ENCODE measurements at regions not wholly inside any gene's neighbourhood (a gene's known extent, or its start where the extent isn't known, plus 50 kb on each side); places are given as distances from the start of the nearest gene placed in this dataset.

DNA sequence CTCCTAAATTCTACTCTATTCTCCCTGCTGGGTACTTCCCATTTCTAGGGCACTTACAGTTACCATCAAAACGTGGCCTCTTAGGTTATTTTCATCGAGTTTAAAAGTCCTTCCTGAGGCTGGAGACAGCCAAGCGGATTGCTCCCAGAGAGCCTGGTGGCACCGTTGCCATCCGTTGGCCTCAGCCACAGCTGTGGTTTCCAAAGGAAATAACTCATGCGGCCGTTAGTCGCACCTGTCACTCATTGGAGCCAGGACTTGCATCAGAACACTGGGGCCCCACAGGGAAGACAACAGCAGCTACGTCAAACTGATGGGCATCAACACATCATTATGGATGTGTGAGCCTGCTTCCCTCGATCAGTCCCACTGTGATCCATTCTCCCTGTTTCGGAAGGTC lies 453.4 kb downstream of the BCL11A start:
- H3K27me3 ChIP-seq (ENCODE audit: insufficient read depth, low read length, poor library complexity) = no peaks in the 10 kb centered on the region
- no peak overlapping the region for H2AFZ ChIP-seq (ENCODE audit: low read depth, low read length)
- H3K4me2 ChIP-seq (ENCODE audit: insufficient read depth, low read length) = peak overlapping the region; percentile 45
- H3K79me2 ChIP-seq (ENCODE audit: insufficient read depth, low read length) = peaks cover 28% of the 10 kb centered on the region
- H3K4me3 ChIP-seq (ENCODE audit: low read depth in 1 of 2, low read length in 2 of 2) = peak overlapping the region in 1 of 2 experiments; percentile 35; a peak in 1 of 4 replicates
- TF ChIP-seq EZH2 (IDR thresholded peaks at IDR 0.05; ENCODE audit: borderline replicate concordance, low read depth, low read length, severe bottlenecking) = no peak
- TF ChIP-seq, protein P1, sequence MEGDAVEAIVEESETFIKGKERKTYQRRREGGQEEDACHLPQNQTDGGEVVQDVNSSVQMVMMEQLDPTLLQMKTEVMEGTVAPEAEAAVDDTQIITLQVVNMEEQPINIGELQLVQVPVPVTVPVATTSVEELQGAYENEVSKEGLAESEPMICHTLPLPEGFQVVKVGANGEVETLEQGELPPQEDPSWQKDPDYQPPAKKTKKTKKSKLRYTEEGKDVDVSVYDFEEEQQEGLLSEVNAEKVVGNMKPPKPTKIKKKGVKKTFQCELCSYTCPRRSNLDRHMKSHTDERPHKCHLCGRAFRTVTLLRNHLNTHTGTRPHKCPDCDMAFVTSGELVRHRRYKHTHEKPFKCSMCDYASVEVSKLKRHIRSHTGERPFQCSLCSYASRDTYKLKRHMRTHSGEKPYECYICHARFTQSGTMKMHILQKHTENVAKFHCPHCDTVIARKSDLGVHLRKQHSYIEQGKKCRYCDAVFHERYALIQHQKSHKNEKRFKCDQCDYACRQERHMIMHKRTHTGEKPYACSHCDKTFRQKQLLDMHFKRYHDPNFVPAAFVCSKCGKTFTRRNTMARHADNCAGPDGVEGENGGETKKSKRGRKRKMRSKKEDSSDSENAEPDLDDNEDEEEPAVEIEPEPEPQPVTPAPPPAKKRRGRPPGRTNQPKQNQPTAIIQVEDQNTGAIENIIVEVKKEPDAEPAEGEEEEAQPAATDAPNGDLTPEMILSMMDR (IDR thresholded peaks at IDR 0.05; ENCODE audit: borderline replicate concordance, extremely low read depth, low read length, poor library complexity, severe bottlenecking) = no peak
- peaks cover 100% of the 10 kb centered on the region for H3K4me1 ChIP-seq (ENCODE audit: insufficient read depth, low read length)
- H4K20me1 ChIP-seq (ENCODE audit: insufficient read depth, low read length) = no peaks in the 10 kb centered on the region
- no peaks in the 10 kb centered on the region for H3K9me3 ChIP-seq (ENCODE audit: insufficient read depth, low read length, severe bottlenecking)
- ATAC-seq (ENCODE audit: insufficient read depth, low read depth) (peak; percentile 79), DNase-seq (peak; percentile 96)
- H3K36me3 ChIP-seq (ENCODE audit: insufficient read depth, low read length) = no peaks in the 10 kb centered on the region
- H3K27ac ChIP-seq (ENCODE audit: low read length) = peak overlapping the region; percentile 97
- H3K9ac ChIP-seq (ENCODE audit: low read depth, low read length) = peak overlapping the region; percentile 63

DNA sequence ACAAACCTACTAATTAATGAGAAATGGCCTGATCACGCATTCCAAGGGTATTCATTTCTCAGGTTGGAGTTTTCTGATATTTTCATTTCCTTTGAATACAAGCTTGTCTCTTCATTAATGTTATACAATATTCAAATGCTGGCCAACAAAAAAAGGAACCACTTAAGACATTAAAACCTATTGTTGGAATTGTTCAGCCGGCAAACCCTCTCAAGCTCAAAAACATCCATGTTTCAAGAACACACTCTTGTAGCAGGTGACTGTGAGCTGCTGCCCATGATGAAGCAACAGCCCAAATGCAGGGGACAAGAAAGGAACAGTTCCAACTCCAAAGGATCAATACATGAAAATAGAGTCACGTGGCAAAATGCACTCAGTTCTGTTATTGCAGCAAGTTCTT lies 454.5 kb downstream of the BCL11A start:
- H3K4me2 ChIP-seq (ENCODE audit: insufficient read depth, low read length) = peak overlapping the region; percentile 45
- H3K4me1 ChIP-seq (ENCODE audit: insufficient read depth, low read length) = peaks cover 100% of the 10 kb centered on the region
- peak overlapping the region; percentile 63 for H3K9ac ChIP-seq (ENCODE audit: low read depth, low read length)
- H3K36me3 ChIP-seq (ENCODE audit: insufficient read depth, low read length) = no peaks in the 10 kb centered on the region
- DNase-seq (no peak), ATAC-seq (ENCODE audit: insufficient read depth, low read depth) (no peak)
- peak overlapping the region in 1 of 2 experiments; percentile 11; a peak in 1 of 4 replicates for H3K4me3 ChIP-seq (ENCODE audit: low read depth in 1 of 2, low read length in 2 of 2)
- no peak for TF ChIP-seq EZH2 (IDR thresholded peaks at IDR 0.05; ENCODE audit: borderline replicate concordance, low read depth, low read length, severe bottlenecking)
- TF ChIP-seq, protein P1 (IDR thresholded peaks at IDR 0.05; ENCODE audit: borderline replicate concordance, extremely low read depth, low read length, poor library complexity, severe bottlenecking) = no peak
- H3K27me3 ChIP-seq (ENCODE audit: insufficient read depth, low read length, poor library complexity) = no peaks in the 10 kb centered on the region
- peaks cover 28% of the 10 kb centered on the region for H3K79me2 ChIP-seq (ENCODE audit: insufficient read depth, low read length)
- no peaks in the 10 kb centered on the region for H3K9me3 ChIP-seq (ENCODE audit: insufficient read depth, low read length, severe bottlenecking)
- peak overlapping the region; percentile 97 for H3K27ac ChIP-seq (ENCODE audit: low read length)
- no peak overlapping the region for H2AFZ ChIP-seq (ENCODE audit: low read depth, low read length)
- H4K20me1 ChIP-seq (ENCODE audit: insufficient read depth, low read length) = no peaks in the 10 kb centered on the region

GRCh38 chr2:60097298-60097697 lies 456.2 kb downstream of the BCL11A start:
- ATAC-seq (ENCODE audit: insufficient read depth, low read depth) = no peak
- Histone ChIP-seq H3K9me3 (ENCODE audit: insufficient read depth, low read length, severe bottlenecking) (no peaks in the 10 kb centered on the region), H3K79me2 (ENCODE audit: insufficient read depth, low read length) (peaks cover 28% of the 10 kb centered on the region), H3K4me2 (ENCODE audit: insufficient read depth, low read length) (no peak overlapping the region), H4K20me1 (ENCODE audit: insufficient read depth, low read length) (no peaks in the 10 kb centered on the region), H3K4me1 (ENCODE audit: insufficient read depth, low read length) (peaks cover 83% of the 10 kb centered on the region), H2AFZ (ENCODE audit: low read depth, low read length) (no peak overlapping the region), H3K36me3 (ENCODE audit: insufficient read depth, low read length) (no peaks in the 10 kb centered on the region), H3K27ac (ENCODE audit: low read length) (peak overlapping the region; percentile 97), H3K27me3 (ENCODE audit: insufficient read depth, low read length, poor library complexity) (no peaks in the 10 kb centered on the region), H3K4me3 (ENCODE audit: low read depth in 1 of 2, low read length in 2 of 2) (no peak overlapping the region), H3K9ac (ENCODE audit: low read depth, low read length) (peak overlapping the region; percentile 63; the same call in 1 of the 2 replicates)
- DNase-seq = no peak
- TF ChIP-seq, protein P1 (IDR thresholded peaks at IDR 0.05; ENCODE audit: borderline replicate concordance, extremely low read depth, low read length, poor library complexity, severe bottlenecking) = no peak
- no peak for TF ChIP-seq EZH2 (IDR thresholded peaks at IDR 0.05; ENCODE audit: borderline replicate concordance, low read depth, low read length, severe bottlenecking)

GRCh38 chr2:60096556-60096955 lies 456.9 kb downstream of the BCL11A start:
- no peak overlapping the region for H3K4me3 ChIP-seq (ENCODE audit: low read depth in 1 of 2, low read length in 2 of 2)
- H3K9ac ChIP-seq (ENCODE audit: low read depth, low read length) = no peak overlapping the region
- no peak for TF ChIP-seq EZH2 (IDR thresholded peaks at IDR 0.05; ENCODE audit: borderline replicate concordance, low read depth, low read length, severe bottlenecking)
- TF ChIP-seq, protein P1 (IDR thresholded peaks at IDR 0.05; ENCODE audit: borderline replicate concordance, extremely low read depth, low read length, poor library complexity, severe bottlenecking) = no peak
- H3K27ac ChIP-seq (ENCODE audit: low read length) = peak overlapping the region; percentile 97
- H3K79me2 ChIP-seq (ENCODE audit: insufficient read depth, low read length) = peaks cover 28% of the 10 kb centered on the region
- no peaks in the 10 kb centered on the region for H3K9me3 ChIP-seq (ENCODE audit: insufficient read depth, low read length, severe bottlenecking)
- no peaks in the 10 kb centered on the region for H3K27me3 ChIP-seq (ENCODE audit: insufficient read depth, low read length, poor library complexity)
- DNase-seq = no peak
- no peak overlapping the region for H2AFZ ChIP-seq (ENCODE audit: low read depth, low read length)
- no peaks in the 10 kb centered on the region for H3K36me3 ChIP-seq (ENCODE audit: insufficient read depth, low read length)
- no peaks in the 10 kb centered on the region for H4K20me1 ChIP-seq (ENCODE audit: insufficient read depth, low read length)
- H3K4me2 ChIP-seq (ENCODE audit: insufficient read depth, low read length) = no peak overlapping the region
- peaks cover 76% of the 10 kb centered on the region for H3K4me1 ChIP-seq (ENCODE audit: insufficient read depth, low read length)
- no peak for ATAC-seq (ENCODE audit: insufficient read depth, low read depth)
